GM12873 (cell line): ENCODE measurements at regions not wholly inside any gene's neighbourhood (a gene's known extent, or its start where the extent isn't known, plus 50 kb on each side); places are given as distances from the start of the nearest gene placed in this dataset.

Source experiments
- CTCF ChIP-seq: IDR thresholded peaks from 2 replicates; pipeline ENCODE4 v1.5.1; 2012; ENCODE audit warnings: low read depth, mild to moderate bottlenecking, moderate library complexity, low read length, control low read depth; ENCODE audit not compliant: insufficient read depth; ENCODE audit errors: missing control alignments

GRCh38 chr14:44291366-44291915 is 215.6 kb downstream of the FSCB start:
- no peak for TF ChIP-seq CTCF

GRCh38 chr14:44287858-44288257 is 219.2 kb downstream of the FSCB start:
- TF ChIP-seq CTCF, result no peak

GRCh38 chr14:44286201-44286600 is 220.9 kb downstream of the FSCB start:
- TF ChIP-seq CTCF, result no peak

- TF ChIP-seq CTCF, result no peak
These were observed 223.2 kb downstream of the FSCB start for GRCh38 chr14:44283836-44284235.

GRCh38 chr14:44279357-44279756 is 227.7 kb downstream of the FSCB start:
- no peak for TF ChIP-seq CTCF

GRCh38 chr14:44271637-44272036 is 235.4 kb downstream of the FSCB start:
- no peak for TF ChIP-seq CTCF

- no peak for TF ChIP-seq CTCF
These were observed 236.1 kb downstream of the FSCB start for GRCh38 chr14:44271006-44271405.
